GM21737 (cell line): ENCODE measurements at regions not wholly inside any gene's neighbourhood (a gene's known extent, or its start where the extent isn't known, plus 50 kb on each side); places are given as distances from the start of the nearest gene placed in this dataset.

Experiments
- ATAC-seq: cut with Tn5 transposase; IDR thresholded peaks from one replicate; pipeline ENCODE4 v1.9.1; 2021; ENCODE audit warnings: mild to moderate bottlenecking, moderate library complexity; ENCODE audit not compliant: unreplicated experiment

DNA sequence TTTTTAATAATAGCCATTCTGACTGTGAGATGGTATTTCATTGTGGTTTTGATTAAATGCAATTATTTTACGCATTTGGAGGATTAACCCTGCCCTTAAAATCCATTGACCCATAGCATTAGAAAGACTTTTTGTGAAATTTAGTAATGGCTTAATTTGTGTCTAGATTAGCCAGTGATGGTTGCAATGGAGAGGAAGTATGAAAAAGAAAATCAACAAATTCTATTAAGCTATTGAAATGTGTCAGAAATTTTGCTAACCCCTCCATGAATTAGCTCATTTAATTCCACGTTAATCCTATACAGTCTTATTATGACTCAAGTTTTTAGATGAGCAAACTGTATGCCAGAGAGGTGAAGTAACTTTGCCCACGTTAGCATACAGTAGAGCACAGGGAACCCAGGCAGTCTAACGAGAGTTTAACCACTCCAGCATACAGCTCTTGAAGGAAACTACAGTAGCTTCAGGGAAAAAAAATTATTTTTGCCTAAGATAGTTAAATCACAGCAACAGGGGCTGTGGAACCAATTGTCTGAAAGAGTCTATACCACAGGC is 158.2 kb upstream of the PPP2R2B start:
- ATAC-seq: no peak

DNA sequence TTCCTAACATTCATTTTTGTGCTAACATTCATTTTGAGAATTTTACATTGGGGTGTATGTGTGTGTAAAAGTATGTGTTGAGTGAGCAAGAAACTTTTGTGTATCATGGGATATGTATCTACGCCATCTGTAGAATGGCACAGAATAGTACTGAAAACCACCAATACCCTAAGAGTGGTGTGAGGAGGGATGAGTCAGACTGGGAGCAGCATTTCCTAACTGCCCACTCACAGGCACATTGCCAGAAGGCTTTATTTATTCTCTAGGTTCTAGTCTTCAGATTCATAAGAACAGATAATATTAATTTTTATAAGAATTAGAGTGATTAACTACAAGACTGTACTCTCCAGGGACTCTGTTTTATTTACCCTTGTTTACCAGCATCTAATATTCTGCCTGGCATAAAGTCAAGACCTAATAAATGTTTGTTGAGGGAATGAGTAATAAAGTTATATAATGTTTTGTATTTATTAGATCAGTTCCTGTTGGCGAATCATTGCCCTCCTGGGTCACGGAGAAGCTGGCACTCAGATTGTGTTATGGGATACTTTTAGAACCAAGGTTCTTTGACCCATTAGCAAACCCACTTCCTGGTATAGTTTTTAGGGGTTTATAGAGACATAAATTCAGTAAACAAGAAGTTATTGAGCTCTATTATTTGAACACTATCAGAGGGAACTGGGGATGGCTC is 159.1 kb upstream of the PPP2R2B start:
- ATAC-seq: no peak

- no peak for ATAC-seq
Observed at GRCh38 chr5:147040856-147041255, 162.3 kb upstream of the PPP2R2B start.

DNA sequence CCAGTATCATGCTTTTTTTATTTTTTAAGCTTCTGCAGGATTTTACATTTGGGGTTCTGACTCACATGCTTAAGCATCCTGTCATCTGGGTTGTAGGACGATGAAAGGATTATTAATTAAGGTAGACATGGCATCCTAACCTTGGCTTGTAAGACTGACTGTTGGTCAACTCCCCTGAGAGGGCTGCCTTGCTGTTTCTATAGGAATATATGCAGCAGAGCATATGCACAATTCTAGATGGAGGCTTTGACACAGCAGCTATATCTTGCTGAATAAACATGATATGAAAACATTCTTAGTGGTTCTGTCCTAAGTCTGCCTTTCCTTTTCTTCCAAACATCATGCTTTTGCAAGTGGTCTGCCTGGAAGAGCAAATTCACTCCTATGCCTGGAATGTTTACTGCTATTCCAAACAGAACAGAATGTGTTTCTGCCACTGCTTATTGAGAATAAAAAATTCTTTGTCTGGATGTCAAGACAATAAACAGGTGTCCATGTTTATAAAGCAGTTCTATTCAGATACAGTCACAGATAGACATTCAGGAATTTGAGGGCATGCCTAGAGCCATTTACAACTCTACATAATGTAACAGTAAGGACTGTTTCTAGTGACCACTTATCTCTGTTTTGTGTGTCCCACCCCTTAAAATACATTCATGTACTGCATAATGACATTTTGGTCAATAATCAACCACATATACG is 166.2 kb upstream of the PPP2R2B start:
- ATAC-seq: no peak

- no peak for ATAC-seq
Observed at GRCh38 chr5:147045290-147045689, 166.7 kb upstream of the PPP2R2B start.

GRCh38 chr5:147046281-147046680 is 167.7 kb upstream of the PPP2R2B start:
- no peak for ATAC-seq

DNA sequence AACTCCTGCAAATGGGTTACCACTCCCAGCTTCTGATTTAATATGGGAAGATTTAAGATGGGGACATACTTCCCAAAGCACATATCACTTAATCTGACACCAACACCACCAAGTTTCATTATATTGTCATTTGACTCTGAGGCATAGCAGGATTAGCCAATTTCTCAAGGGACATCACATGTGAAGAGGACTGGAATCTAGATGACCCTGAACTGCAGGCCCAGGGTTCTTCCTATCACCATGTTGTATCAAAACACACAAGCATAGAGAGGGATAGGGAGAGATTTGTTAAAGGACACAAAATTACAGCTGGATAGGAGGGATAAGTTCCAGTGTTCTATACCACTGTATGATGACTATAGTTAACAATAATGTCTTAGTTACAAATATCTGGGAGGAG is 168.3 kb upstream of the PPP2R2B start:
- no peak for ATAC-seq

DNA sequence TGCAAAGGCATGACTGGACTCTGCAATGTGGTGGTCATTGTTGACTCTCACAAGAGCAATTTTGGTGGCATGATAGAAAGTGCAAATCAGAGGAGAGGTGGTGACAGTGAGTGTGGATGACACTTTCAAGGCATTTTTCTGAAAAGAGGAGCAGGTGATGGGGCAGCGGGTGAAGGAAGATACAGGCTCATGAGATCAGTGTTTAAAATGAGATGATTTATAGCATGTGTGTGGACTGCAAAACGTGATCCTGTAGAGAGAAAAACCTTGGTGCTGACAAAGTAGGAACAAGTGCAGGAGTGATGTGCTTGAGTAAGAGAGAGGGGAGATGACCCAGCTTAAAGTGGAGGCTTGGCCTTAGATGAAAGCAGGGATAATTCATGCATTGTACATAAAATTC is 171.2 kb upstream of the PPP2R2B start:
- no peak for ATAC-seq

GRCh38 chr5:147050172-147050571 is 171.6 kb upstream of the PPP2R2B start:
- ATAC-seq: no peak

DNA sequence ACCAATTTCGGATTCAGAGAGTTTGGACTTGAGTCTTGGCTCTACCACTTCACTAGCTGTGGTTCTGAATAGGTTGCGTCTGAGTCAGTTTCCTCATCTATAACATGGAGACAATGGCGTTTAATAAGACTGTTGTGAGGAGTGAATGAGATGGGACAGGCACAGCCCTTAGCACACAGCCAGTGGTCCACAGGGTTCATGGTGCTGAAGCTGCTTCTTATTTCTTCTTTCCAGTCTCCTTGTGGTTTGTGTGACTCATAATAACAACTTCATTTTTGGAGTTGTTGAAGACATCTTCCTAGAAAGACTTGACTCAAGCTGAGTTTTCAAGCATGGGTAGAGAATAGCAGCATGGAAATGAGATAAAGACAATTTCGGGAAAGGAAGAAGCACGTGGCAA is 172.6 kb upstream of the PPP2R2B start:
- ATAC-seq: no peak

GRCh38 chr5:147052519-147052918 is 174.0 kb upstream of the PPP2R2B start:
- no peak for ATAC-seq

DNA sequence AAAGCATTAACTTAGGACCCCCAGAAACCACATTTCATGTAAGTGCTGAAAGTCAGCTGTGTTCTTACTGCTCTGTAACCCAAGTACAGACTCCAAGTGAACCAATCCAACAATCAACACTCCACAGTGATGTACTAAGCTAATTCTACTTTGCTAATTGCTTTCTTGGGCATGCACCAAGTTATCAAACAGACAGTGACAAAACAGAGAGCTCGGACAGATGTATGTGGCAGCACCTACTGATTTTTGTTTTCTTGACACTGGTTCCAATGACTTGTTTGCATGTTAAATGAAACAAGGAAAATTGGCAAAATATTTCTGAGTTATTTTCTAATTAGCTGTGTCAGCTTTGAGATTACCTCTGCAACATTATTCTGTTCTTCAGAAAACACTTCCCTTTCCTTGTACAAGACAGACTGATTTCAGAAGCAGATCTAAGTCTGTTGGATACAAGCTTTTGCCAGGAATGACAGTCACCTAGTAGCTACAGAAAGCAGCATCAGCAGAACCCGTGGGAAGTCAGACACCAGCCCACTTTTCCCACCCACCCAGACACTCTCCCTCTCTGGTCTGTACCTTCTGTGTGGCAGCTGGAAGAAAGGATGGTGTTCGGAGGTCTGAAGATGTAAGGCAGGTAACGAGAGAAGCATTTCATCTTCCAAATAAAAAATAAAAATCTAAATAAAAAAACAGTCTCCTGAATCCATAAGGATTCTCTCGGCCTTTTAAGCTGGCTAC is 176.7 kb upstream of the PPP2R2B start:
- ATAC-seq: no peak

DNA sequence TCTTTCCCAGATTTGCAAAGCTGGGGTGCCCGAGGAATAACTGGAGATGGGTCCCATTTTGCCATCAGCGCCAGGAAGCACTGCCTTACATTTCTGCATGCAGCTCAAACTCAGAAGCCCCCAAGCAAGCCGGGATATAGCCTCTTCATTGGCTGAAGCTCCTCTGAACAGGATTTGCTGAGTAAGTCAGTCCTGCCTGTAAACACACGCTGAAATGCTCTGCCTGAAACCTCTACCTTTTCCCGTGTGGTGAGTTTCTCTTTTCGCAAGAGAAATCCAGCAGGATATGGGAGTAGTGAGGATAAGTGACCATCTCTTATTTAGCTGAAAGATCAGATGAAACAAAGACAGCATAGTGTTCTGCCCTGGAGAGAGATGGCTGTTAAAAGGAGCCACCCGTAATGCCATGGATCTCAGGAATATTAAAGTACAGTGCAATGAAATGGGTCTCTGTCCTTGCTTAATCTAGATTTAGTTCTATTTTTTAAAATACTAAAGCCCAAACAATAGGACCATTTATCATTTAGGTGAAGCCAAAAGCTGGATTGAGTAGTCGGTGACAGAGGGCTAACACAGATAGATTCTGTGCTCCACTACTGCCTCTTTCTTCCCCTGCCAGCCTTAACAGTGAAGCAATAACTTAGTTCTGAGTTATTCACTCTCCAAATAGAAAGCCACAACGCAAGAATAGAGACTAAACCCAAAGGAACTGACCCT is 177.5 kb upstream of the PPP2R2B start:
- ATAC-seq: no peak

DNA sequence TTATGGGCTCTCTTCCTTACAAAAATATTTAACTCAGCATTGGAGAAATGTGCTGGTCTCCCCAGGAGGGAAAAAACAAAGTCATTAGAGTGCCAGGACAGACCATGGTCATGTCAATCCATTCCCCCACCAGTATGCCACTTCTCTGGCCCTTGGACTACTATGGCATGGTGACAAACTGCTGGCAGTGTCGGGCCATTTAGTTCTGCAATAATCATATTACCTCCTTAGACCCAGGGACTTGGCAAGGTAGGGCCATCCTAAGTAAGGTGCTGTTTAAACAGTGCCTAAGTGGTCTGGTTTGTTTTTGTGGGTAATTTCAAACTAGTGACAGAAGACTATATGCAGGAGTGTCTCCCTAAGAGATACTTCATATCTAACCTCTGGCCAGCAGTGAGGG is 177.8 kb upstream of the STK32A start:
- no peak for ATAC-seq

DNA sequence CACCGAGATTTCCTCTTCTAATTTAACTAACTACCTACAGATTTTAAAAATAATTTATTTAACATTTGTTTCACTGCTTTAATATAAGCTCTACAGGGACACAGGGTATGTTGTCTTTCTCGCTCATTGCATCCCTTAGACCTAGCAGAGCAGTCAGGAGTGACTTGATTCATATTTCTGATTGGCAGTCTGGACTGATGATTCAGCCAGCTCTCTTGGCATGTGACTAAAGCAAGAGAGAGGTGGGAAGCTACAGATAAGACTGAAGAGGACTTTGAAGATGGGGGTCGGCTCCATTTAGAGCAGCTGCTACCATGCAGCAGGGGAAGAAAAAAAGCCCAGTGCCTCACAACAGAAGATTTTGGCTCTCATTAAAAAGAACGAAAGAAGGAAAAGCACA is 173.4 kb upstream of the STK32A start:
- ATAC-seq: no peak

DNA sequence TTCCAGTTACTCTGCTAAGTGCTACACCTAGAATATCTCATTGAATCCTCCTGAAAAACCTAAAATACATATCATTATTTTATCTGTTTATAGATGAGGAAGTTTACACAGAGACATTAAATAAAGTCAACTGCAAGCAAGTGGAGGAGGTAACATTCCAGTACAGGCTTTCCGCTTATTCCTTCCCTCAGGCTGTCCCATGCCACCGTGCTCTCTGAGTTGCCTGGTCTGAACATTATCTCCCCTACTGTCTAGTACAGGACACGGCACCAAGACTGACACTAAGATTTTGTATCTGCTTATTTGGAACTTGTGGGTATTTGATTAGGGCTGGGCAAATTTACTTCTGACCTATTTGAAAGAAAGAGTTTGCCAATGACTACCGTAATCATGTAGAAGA is 172.4 kb upstream of the STK32A start:
- no peak for ATAC-seq

DNA sequence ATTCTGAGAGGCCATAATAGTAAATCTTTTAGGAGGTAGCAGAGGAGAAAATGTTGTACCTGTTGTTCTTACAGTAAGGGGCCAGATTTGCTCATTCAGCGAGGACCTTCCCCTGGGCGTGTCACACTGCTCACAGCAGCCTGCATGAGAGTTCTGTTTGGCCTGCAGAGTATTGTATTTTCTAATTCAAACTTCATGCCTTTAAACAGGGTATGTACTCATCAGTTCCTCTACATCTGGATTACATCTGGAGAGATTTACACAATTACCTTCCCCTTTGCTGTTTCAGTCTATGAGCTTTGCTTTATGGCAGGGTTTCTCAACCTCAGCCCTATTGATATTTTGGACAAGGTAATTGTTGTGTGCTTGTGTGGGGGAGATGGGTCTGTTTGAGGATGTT is 170.9 kb upstream of the STK32A start:
- ATAC-seq: no peak

- no peak for ATAC-seq
Observed at GRCh38 chr5:147065071-147065470, 169.8 kb upstream of the STK32A start.

DNA sequence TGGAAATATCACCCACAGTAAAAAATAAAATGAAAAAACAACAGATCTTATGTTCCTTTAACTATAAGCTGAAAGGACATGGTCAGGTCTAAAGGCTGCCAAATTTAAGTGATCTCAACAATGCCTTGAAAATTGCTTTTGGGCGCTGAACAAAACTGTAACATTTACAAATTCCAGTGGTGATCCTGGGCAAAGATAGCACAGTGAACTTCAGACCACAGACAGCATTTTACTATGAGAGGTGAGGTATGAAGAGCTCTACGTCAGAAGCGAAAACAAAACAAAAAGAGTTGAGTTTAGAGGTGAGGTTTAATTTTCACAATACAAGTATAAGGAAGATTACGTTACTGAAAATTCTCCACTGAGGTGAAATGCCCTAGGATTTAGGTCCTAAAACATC is 165.8 kb upstream of the STK32A start:
- ATAC-seq: no peak

- ATAC-seq: no peak
Observed at GRCh38 chr5:147072622-147073021, 162.2 kb upstream of the STK32A start.

DNA sequence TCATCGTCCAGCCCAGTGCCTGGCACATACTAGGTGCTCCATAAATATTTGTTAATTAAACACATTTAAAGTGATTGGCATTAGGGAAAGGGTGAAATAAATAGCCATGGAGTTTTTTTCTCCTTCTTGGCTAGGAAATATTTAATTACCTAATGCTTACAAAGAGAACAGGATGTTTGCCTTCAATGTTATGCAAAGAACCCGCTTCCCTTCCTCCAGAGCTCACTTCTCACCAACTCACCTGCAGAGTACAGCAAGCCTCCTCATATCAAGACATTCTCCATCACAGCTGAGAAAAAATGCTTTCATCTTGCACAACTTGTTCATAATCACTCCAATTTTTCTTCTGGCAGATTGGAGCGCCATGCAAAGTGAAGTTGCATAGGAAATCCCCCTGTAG is 161.7 kb upstream of the STK32A start:
- ATAC-seq: no peak
